GM18517 (cell line): ENCODE measurements at regions not wholly inside any gene's neighbourhood (a gene's known extent, or its start where the extent isn't known, plus 50 kb on each side); places are given as distances from the start of the nearest gene placed in this dataset.

Experiments
- ATAC-seq: cut with Tn5 transposase; IDR thresholded peaks from one replicate; pipeline ENCODE4 v1.9.1; 2021; ENCODE audit warnings: mild to moderate bottlenecking, moderate library complexity; ENCODE audit not compliant: unreplicated experiment

DNA sequence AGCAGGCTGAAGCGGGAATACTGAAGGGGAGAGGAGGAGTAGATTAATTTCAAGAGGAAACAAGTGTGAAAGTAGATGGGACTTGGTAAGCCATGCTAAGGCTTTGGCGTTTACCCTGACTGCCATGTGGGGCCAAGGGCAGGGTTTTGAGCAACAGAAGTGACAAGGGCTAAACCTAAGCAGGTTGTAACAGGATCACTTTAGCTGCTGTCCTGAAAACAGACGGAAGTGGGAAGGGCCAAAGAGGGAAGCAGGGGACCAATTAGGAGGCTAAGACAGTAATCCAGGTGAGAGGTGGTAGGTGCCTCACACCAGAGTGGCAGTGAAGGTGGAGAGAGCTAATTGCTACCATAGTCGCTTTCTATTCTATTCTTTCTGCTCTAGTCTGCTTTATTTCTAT is 166.5 kb downstream of the PJA1 start:
- ATAC-seq: no peak

DNA sequence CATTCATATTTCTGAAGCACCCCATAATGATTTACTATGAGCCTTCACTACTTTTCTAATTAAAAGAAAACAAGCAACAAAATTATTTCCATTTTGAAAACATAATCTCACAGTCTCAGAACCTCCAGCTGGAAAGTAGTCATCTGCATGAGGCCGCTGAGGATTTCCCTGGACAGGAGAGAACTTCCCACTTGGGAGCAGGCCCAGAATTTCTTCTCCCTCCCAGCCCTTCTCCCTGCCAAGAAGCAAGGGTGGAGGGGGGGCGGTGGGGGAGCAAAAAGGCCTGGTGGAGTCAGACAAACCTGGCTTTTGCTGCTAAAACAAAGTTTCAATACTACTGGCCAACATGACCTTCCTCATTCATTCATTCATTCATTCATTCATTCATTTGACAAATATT is 167.3 kb downstream of the PJA1 start:
- ATAC-seq: no peak

DNA sequence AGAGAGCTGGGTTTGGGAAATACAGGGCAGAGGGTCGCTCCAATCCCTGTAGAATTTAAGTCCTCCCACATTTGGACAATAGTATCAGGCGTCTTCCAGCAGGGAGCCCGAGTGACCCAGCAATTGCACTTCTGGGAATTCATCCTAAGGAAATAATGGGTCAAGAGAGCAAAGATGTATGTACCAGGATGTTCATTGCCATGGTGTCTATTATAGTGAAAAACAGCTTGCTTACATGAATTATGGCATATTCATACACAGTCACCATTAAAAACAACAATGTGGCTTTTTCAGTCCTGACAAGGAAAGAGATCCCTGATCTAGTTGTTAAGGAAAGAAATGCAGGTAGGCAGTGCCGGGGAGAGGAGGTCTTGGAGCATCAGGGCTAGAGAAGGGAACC is 167.7 kb downstream of the PJA1 start:
- ATAC-seq: no peak

DNA sequence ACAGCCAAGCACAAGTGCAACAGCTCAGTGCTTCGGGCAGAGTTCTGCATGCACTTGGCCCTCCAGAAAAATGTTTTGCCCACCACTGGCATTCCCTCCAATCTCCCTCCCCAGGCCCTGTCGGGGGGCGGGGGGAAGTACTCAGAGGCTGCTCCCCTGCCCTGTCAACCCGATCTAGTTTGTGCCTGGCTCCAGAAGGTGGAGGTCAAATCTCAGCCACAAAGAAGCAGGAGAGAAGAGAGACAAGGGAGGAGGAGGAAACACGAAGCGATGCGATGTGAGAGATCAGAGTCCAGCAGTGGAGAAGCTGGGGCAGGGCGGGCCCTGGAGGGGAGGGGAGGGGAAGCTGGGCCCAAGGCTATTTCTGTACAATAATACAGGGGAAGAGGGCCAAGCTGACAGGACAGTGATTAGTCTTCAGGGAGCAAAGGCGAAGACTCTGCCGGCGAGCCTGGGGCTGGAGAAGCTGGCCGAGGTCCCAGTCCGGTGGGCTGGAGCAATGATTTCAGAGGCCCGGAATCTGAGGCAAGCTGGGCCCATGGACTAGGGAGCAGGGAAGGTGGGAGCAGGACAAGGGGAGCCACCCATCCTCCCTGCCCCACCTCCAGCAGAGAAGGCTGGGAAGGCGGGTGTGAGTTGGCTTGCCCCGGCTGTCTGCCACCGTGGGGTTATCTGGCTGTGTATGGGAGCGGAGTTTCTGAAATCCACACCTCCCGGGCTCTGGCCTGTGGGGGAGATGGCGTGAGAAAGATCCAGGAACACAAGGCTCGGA is 167.1 kb downstream of the EFNB1 start:
- no peak for ATAC-seq

DNA sequence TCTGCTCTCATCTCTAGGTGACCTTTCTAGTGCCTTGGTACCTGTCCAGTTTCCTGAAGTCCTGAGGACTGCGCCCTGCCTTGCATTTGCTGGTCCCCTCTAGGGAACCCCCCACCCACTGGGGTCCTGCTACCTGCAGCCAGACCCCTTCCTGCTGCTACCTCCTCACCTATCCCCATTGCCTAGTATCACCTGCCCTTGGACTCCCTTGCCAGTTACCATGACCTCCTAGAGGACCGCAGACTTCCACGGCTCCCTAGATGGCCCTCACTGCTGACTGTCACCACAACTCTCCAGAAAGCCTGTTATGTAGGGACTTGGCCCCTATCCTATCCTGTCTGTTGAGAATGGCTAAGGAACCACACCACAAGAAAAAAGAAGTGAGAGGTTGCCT is 166.6 kb downstream of the EFNB1 start:
- ATAC-seq: no peak

DNA sequence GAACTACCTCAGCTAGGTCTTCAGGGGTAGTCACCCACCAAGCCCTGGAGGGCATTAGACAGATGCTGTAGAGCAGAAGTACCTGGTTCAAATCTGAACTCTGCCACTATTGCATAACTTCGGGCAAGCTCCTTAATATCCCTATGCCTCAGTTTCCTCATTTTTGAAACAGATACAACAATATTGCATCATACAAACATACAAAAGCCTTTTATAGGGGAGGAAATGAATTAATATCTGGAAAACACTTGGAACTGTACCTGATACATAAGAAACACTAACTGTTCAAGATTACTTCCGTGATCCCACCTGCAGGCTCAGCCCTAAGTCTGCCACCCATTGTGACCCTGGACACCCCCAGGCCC is 166.1 kb downstream of the EFNB1 start:
- ATAC-seq: no peak

DNA sequence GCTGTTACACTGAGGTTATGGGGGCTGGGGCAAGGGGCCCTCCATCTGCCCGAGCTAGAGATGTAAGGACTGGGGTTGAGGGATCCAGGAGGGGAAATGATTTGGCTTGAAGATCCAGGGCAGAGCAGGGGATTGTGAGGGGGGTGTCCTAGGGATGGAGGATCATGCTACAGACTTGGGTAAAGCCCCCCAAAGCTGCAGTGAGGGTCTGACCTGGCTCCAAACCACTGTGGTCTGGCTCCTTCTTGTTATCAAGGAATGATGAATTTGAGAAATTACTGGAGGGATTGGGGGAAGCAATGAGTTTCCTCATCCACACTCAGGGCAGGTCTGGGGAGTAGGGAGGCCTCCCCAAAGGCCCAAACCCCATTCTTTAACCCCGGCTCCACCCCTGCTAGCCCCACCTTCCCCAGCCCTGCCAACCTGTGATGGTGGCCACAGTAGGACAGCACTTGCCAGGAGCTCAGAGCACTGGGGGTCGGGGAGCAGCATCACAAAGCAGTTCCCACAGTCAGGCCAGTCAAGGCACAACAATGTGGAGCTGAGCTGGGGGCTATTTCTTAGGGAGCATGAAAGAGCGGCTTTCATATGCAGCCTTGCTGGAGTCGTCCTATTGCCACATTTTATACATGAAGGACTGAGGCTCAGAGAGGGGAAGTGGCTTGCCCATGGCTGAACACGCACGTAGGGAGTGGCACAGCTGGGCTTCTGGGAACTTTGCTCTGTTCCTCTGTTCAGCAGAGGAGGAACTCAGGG is 165.5 kb downstream of the EFNB1 start:
- no peak for ATAC-seq

DNA sequence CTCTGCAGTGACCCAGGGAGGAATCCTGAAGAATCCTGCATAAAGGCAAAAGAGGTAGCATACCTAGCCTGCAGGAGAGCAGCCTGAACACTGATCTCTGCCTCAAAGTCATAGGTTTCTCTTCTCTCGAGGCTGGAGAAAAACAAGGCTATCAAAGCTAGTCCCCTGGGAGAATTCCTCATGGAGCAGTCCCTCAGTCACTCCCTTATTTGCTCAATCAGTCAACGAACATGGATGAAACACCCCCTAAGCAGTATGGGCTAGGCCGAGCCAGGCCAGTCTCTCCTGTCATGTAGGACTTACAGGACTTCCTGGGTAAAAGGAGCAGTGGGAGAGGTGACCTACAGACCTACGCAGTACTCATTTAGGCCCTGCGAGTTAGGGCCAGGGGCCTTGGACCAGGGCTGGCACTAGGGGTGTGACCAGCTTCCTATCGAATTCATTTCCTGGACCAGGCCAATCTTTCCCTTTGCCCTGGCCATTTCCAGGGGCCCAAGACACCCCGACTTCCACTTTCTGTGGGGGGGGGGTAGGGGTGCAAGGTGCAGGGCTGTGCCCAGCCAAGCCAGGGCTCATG is 164.1 kb downstream of the EFNB1 start:
- no peak for ATAC-seq

DNA sequence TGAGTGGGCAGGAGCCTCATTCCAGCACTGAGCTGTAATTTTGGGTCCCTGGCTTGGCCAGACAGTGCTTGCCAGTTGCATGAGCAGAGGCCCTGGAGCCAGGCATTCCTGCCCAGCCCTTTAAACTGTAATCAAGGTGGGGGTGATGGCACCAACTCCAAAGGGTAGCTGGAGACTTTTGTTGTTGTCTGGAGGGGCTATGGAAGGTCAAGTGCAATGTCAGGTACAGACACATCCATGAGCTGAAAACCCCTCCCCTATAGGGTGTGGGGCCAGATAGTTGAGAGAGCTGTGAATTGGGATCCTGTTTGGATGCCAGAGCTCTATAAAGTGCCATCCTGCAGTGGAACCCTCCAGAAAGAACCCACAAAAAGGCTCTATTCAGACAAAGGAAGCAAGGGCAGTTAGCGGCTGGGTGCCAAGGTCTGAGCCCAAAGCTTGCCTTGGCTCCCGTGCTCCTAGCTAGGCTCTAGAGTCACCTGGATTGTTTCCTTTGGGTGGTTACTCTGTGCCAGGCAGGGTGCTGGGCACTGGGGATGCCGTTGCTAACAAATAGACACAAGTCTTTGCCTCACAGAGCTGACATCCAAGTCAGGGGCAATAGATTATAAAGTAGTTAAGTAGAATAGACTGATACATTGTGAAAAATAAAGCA is 163.0 kb downstream of the EFNB1 start:
- no peak for ATAC-seq

DNA sequence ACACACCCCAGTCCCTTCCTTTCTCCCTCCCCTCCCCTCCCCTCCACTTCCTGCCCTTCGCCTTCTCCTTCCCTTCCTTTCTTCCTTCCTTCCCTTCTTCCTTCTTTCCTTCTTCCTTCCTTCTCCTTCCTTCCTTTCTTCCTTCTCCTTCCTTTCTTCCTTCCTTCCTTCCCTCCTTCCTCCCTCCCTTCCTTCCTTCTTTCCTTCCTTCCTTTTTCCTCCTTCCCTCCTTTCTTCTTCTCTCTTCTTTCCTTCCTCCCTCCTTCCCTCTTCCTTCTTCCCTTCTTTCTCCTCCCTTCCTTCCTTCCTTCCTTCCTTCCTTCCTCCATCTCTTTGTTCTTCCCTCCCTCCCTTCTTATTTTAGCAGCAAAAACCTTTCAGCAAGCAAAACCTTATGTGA is 162.1 kb downstream of the EFNB1 start:
- ATAC-seq: no peak

DNA sequence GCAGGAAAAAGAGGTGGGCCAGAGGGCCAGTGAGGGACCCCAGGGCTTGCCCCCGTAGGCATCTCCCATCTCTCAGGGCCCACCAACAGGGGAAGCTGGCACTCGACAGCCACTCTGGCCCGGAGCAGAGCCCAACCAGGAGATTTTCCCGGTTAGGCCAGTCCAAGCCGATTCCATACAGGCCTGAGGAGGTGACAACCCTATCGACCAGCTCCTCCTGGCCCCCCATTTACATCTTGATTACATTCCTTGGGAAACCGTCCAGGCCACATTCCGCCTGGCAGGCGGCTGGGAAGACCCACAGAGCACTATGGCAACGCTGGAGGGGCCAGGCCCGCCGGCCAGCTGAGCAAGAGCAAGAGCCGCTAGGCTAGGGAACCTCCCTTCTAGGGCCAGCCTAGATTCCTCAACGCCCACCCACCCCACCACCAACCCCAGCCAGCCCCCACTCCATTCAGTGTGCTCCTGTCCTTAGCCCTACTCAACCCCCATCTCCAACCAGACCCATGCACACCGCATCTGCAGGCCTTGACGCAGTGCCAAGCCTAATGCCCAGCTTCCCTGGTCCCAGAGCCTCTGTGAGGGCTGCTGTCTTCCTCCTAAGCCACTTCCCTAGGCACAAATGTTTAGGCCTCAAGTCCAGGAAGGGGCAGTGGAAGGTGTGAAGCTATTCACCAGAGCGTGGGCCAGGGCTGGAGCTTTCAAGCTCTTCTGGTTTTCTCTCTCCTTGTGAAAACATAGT is 161.2 kb downstream of the EFNB1 start:
- no peak for ATAC-seq

DNA sequence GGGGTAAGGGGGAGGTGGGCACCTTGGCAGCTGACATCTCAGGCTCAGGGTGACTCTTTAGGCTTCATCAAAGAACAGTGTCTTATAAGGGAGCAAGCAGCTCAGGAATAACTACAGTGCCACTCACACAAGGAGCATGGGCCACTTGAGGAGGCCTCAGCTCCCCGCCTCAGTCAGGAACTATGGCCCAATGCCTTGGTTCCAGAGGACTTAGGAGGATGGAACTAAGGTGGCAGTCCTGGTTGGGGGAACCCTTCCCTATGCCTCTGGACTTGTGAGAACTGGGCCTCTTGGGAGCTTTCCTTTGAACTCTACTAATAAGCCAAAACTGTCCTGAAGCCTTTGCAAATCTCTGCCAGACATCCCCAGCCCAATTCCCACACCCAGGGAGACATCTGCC is 160.6 kb downstream of the EFNB1 start:
- ATAC-seq: no peak

DNA sequence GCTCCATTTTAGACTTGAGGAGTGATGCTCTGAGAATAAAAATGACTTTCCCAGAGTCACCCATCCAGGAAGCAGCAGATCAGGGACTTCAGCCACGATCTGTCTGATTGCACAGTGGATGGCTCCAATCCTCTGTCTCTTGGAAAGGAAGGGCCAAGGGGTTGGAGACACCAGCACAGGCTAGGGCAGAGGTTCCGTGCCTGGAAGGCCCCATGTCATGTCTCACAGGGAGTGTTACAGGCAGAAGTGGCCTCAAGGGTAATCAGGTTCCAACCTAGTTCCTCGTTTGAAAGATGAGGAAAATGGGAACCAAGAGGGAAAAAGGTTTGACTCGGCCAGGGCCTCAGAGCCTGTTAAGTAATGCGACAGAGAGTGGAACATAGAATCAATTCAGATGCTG is 160.0 kb downstream of the EFNB1 start:
- ATAC-seq: no peak

DNA sequence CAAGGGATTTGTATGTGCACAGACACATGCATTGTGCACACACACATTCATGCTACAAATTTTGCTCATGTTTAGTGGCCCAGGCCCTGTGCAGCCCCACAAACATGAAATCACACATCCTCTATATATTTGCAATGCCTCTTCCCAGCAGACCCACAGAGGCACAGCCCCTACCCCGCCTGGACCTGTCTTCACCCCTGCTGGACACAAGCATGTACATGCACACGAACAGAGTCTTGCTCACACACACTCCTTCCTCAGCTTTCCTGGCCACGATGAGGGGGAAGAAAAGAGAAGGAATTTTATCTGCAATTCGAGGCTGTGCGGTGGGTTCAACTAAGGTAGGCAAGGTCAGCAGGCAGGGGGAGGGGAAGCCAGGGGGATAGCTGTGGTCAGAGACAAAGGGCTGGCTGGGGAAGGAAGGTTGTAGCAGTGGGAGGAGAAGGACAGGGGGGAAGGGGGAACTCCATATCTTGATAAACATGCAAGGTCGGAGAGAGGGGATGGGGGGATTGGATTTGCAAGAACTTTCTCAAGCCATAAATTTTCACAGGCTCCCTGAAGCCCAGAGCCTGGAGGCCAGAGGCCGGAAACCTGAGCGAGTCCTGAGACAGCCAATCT is 156.4 kb downstream of the EFNB1 start:
- ATAC-seq: no peak

DNA sequence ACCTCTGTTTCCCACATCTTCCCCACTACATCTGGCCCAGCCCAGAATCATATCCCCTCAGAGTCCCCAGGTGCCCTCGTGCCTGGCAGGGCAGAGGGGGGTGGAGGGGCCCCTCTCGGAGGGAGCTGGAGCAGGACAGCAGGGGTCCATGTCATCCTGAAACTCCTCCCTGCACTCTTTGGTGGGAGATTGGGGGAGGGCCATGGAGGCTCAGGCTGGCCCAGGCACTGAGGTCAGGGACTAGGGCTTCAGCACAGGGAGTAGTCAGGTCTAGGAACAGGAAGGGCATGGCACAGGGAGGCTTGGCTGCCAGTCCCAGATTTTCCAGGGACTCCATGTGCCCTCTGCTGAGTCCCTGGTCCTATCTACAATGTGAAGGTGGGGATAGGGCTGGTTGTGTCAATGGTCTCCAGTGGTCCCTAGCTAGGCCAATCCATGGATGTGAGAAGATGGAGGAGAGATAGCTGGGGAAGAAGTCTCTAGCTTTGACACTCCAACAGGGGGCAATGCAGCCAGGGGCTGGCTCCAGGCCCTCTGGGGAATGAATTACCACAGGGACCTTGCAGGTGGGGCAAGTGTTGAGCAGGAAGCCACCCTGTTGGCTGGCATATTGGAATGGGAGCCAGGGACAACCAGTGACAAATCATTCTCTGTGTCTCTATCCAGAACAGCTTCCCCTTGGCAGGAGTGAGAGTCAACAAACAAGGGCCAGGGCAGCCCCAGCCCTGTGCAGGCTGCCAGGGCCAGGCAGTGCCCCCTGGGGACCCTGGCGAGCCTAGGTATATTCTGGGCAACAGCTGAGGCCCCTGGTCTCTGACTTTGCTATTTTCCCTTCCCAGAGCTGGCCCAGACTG is 154.4 kb downstream of the EFNB1 start:
- ATAC-seq: no peak

DNA sequence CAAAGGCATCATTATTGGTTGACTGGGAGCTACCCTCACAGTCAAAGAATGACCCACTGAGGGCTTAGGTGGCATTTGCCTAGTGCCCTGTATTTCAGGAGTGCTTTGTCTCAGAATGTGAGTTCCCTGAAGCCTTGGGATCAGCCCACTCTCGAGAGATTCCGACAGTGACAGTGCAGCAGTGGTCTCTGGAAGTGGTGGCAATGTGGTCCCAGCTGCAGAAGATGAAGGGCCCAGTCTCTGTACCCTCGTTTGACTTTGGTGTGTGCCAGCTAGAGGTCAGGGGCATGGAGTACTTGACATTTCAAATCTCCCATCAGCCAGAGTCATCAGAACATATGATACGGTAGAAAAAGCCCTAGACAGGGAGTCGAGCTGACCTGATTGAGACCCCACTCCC is 153.7 kb downstream of the EFNB1 start:
- ATAC-seq: no peak

DNA sequence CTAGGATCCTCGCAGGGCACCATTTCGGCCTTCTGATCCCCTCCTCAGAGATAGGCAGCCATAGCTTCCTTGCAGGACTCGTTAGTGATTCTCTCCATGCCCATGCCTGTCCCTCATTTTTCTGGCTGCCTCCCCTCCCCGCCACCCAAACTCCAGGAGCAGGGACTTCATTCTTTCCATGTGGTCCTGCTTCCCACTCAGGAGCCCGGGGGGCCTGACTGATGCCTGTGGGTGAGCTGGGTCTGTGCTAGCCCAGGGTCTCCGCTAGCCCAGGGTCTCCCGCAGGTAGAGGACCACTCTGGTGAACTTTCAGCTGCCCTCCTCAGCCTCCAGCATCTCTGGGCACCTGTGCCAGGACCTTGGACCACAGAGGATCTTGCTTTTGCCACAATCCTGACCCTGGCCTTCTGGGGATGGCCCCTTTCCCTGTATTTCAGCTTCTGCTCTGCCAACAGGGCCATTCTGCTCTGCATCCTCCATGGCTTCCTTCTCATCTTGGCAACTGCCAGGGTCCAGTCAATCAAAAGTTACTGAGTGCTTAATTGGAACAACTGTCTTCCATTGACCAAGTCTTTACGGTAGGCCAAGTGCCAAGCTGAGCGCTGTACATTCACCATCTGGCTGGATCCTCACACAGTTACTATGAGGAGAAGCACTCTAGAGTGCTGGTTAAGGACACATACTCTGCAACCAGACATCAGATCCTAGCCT is 152.2 kb downstream of the EFNB1 start:
- no peak for ATAC-seq

DNA sequence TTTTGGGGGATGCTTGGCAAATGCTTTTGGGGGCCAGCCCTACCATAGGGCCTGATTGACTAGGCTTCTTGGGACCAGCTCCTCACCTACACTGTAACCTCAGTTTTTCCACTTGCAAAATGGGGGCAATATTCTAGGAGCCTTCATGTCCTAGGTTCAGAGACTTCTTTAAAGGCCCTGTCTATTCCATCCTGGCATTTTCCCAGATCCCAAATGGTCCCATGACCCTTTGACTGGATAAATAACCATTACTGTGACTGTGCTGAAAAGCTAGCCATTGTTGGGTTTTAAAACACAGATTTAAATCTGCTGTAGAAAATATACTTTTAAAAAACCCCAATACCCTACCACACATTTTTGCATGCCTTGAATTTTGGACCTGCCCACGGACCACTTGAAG is 149.8 kb downstream of the EFNB1 start:
- ATAC-seq: no peak

DNA sequence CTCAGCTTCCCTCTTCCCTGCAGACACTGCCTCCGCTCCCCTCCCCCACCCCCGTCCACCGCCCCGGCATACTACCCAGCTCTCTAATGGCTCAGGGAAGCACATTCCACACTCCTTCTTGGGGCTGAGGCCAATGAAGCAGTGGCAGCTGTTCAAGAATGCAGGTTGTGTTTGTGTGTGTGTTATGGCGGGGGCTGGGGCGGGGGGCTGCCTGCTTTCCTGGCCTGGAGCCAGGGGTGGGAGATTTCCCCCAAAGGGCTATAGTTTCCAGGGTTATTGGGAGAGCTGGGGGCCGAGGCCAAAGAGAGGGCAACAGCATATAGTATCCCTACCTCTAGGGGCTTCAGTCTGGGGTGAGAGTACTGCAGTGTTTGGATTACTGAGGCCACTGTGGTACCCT is 149.4 kb downstream of the EFNB1 start:
- ATAC-seq: no peak
